ENCODE measurements at regions not wholly inside any gene's neighbourhood (a gene's known extent, or its start where the extent isn't known, plus 50 kb on each side); places are given as distances from the start of the nearest gene placed in this dataset.

- Histone ChIP-seq H3K4me3 (ENCODE audit: low read depth, low read length) (no peak overlapping the region), H3K4me1 (ENCODE audit: control insufficient read depth, insufficient read depth, low read length) (peaks cover 8% of the 10 kb centered on the region), H3K27me3 (ENCODE audit: control insufficient read depth, insufficient read depth, low read length) (no peaks in the 10 kb centered on the region), H3K9ac (ENCODE audit: low read depth, low read length) (no peak overlapping the region), H3K27ac (ENCODE audit: low read depth, low read length) (no peak overlapping the region), H3K9me3 (ENCODE audit: control insufficient read depth, insufficient read depth, low read length) (no peaks in the 10 kb centered on the region), H3K36me3 (ENCODE audit: control insufficient read depth, insufficient read depth, low read length) (no peaks in the 10 kb centered on the region)
These were observed 116.9 kb downstream of the KCTD12 start for GRCh38 chr13:76769271-76769791.

GRCh38 chr13:76768384-76768783 is 117.8 kb downstream of the KCTD12 start:
- no peak overlapping the region for H3K27ac ChIP-seq (ENCODE audit: low read depth, low read length)
- H3K9ac ChIP-seq (ENCODE audit: low read depth, low read length) = no peak overlapping the region
- no peaks in the 10 kb centered on the region for H3K27me3 ChIP-seq (ENCODE audit: control insufficient read depth, insufficient read depth, low read length)
- no peak overlapping the region for H3K4me3 ChIP-seq (ENCODE audit: low read depth, low read length)
- no peaks in the 10 kb centered on the region for H3K36me3 ChIP-seq (ENCODE audit: control insufficient read depth, insufficient read depth, low read length)
- H3K4me1 ChIP-seq (ENCODE audit: control insufficient read depth, insufficient read depth, low read length) = peaks cover 1% of the 10 kb centered on the region
- no peaks in the 10 kb centered on the region for H3K9me3 ChIP-seq (ENCODE audit: control insufficient read depth, insufficient read depth, low read length)

DNA sequence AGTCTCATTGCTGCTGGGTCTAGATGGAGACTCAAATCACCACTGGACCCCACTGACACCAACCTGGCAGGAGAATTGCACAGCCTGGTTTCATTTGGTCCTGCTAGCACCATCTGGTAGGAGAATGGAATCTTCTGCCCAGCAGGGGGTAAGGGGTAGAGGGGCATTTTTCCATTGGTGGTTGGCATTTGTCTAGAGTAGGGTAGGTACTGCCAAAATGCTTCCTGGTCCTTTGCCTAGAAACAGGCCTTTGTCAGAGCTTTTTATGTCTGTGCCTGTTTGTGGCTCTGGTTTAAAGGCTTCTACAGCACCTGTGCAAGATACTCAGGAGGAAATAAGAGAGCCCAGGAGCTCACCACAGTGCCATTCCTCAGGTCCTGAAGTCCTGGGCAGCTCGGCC is 121.3 kb downstream of the KCTD12 start:
- H3K4me3 ChIP-seq (ENCODE audit: low read depth, low read length) = no peak overlapping the region
- no peaks in the 10 kb centered on the region for H3K27me3 ChIP-seq (ENCODE audit: control insufficient read depth, insufficient read depth, low read length)
- peaks cover 3% of the 10 kb centered on the region; the same call in 1 of the 2 replicates for H3K4me1 ChIP-seq (ENCODE audit: control insufficient read depth, insufficient read depth, low read length)
- H3K36me3 ChIP-seq (ENCODE audit: control insufficient read depth, insufficient read depth, low read length) = no peaks in the 10 kb centered on the region
- no peak overlapping the region for H3K27ac ChIP-seq (ENCODE audit: low read depth, low read length)
- no peak overlapping the region for H3K9ac ChIP-seq (ENCODE audit: low read depth, low read length)
- no peaks in the 10 kb centered on the region for H3K9me3 ChIP-seq (ENCODE audit: control insufficient read depth, insufficient read depth, low read length)

DNA sequence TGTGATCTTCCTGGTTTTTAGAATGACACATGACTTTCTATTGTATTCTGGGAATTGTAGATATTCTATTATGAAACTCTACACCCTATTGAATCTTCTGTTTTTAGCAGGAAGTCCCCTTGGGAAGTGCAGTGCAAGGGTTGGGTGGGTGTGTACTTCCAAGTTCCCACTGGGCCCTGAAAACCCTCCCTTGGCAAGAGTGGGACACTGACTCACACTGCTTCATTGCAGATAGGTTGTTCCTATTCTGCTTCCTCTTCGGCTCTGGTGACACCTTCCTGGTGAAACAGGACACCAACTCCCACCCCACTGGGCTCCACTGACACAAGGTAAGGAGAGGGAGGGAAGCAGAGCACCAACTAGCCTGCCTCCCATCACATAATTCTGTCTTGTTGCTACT is 121.8 kb downstream of the KCTD12 start:
- Histone ChIP-seq H3K36me3 (ENCODE audit: control insufficient read depth, insufficient read depth, low read length) (no peaks in the 10 kb centered on the region), H3K4me1 (ENCODE audit: control insufficient read depth, insufficient read depth, low read length) (peaks cover 3% of the 10 kb centered on the region; the same call in 1 of the 2 replicates), H3K9me3 (ENCODE audit: control insufficient read depth, insufficient read depth, low read length) (no peaks in the 10 kb centered on the region), H3K9ac (ENCODE audit: low read depth, low read length) (no peak overlapping the region), H3K27ac (ENCODE audit: low read depth, low read length) (no peak overlapping the region), H3K27me3 (ENCODE audit: control insufficient read depth, insufficient read depth, low read length) (no peaks in the 10 kb centered on the region), H3K4me3 (ENCODE audit: low read depth, low read length) (no peak overlapping the region)

DNA sequence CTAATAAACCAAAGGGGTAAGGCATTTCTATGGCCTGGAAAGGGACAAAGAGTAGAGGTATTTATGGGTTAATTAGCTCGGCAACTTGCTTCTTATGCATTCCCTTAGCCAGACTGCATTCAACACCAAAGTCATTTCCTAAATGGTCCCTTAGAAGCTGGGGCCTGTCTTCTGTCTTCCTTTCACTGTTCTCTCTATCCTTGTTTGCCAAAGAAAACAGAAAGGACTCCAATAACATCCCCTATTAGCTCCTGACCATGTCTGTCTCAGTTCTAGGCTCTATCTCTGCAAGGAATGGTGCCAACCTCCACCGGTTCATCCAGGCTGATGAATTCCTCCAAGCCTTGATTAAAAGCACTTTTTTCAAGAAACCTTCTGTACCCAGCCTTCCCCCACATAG is 123.5 kb downstream of the KCTD12 start:
- H3K27me3 ChIP-seq (ENCODE audit: control insufficient read depth, insufficient read depth, low read length) = no peaks in the 10 kb centered on the region
- H3K36me3 ChIP-seq (ENCODE audit: control insufficient read depth, insufficient read depth, low read length) = no peaks in the 10 kb centered on the region
- H3K9me3 ChIP-seq (ENCODE audit: control insufficient read depth, insufficient read depth, low read length) = no peaks in the 10 kb centered on the region
- peaks cover 3% of the 10 kb centered on the region; the same call in 1 of the 2 replicates for H3K4me1 ChIP-seq (ENCODE audit: control insufficient read depth, insufficient read depth, low read length)
- H3K27ac ChIP-seq (ENCODE audit: low read depth, low read length) = no peak overlapping the region
- no peak overlapping the region for H3K9ac ChIP-seq (ENCODE audit: low read depth, low read length)
- H3K4me3 ChIP-seq (ENCODE audit: low read depth, low read length) = no peak overlapping the region

DNA sequence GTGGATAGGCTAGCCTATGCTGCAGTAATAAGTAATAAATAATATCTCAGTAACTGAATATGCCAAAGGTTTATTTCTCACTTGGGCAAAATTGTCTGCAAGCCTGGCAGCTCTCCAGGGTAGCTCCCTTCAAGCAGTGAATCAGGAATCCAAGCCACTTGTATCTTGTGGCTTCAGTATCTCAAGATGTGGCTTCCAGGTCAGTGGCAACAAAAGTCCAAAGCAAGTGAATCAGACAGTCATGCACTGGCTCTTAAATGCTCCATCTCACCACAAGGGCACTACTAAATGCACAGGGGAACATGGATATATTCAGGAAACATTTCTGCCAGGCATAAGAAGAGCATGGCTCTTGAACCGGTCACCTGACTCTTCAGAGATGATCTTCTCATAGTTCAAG is 126.3 kb downstream of the KCTD12 start:
- Histone ChIP-seq H3K4me3 (ENCODE audit: low read depth, low read length) (no peak overlapping the region), H3K27me3 (ENCODE audit: control insufficient read depth, insufficient read depth, low read length) (no peaks in the 10 kb centered on the region)

GRCh38 chr13:76758738-76759137 is 127.5 kb downstream of the KCTD12 start:
- Histone ChIP-seq H3K9me3 (ENCODE audit: control insufficient read depth, insufficient read depth, low read length) (no peaks in the 10 kb centered on the region), H3K27me3 (ENCODE audit: control insufficient read depth, insufficient read depth, low read length) (no peaks in the 10 kb centered on the region), H3K9ac (ENCODE audit: low read depth, low read length) (no peak overlapping the region), H3K4me3 (ENCODE audit: low read depth, low read length) (no peak overlapping the region), H3K36me3 (ENCODE audit: control insufficient read depth, insufficient read depth, low read length) (no peaks in the 10 kb centered on the region), H3K27ac (ENCODE audit: low read depth, low read length) (no peak overlapping the region), H3K4me1 (ENCODE audit: control insufficient read depth, insufficient read depth, low read length) (peaks cover 3% of the 10 kb centered on the region; the same call in 1 of the 2 replicates)

More for the DNA sequence above, 126.3 kb downstream of the KCTD12 start:
- Histone ChIP-seq H3K9me3 (ENCODE audit: control insufficient read depth, insufficient read depth, low read length) (no peaks in the 10 kb centered on the region), H3K9ac (ENCODE audit: low read depth, low read length) (no peak overlapping the region), H3K4me1 (ENCODE audit: control insufficient read depth, insufficient read depth, low read length) (peaks cover 3% of the 10 kb centered on the region; the same call in 1 of the 2 replicates), H3K36me3 (ENCODE audit: control insufficient read depth, insufficient read depth, low read length) (no peaks in the 10 kb centered on the region), H3K27ac (ENCODE audit: low read depth, low read length) (no peak overlapping the region)

GRCh38 chr13:76758257-76758656 is 127.9 kb downstream of the KCTD12 start:
- H3K27ac ChIP-seq (ENCODE audit: low read depth, low read length) = no peak overlapping the region
- H3K9ac ChIP-seq (ENCODE audit: low read depth, low read length) = no peak overlapping the region
- H3K9me3 ChIP-seq (ENCODE audit: control insufficient read depth, insufficient read depth, low read length) = no peaks in the 10 kb centered on the region
- H3K36me3 ChIP-seq (ENCODE audit: control insufficient read depth, insufficient read depth, low read length) = no peaks in the 10 kb centered on the region
- no peak overlapping the region for H3K4me3 ChIP-seq (ENCODE audit: low read depth, low read length)
- no peaks in the 10 kb centered on the region for H3K27me3 ChIP-seq (ENCODE audit: control insufficient read depth, insufficient read depth, low read length)
- H3K4me1 ChIP-seq (ENCODE audit: control insufficient read depth, insufficient read depth, low read length) = peaks cover 3% of the 10 kb centered on the region; the same call in 1 of the 2 replicates

GRCh38 chr13:76756451-76756850 is 129.8 kb downstream of the KCTD12 start:
- Histone ChIP-seq H3K36me3 (ENCODE audit: control insufficient read depth, insufficient read depth, low read length) (no peaks in the 10 kb centered on the region), H3K27ac (ENCODE audit: low read depth, low read length) (no peak overlapping the region), H3K9ac (ENCODE audit: low read depth, low read length) (no peak overlapping the region), H3K27me3 (ENCODE audit: control insufficient read depth, insufficient read depth, low read length) (no peaks in the 10 kb centered on the region), H3K4me1 (ENCODE audit: control insufficient read depth, insufficient read depth, low read length) (no peaks in the 10 kb centered on the region), H3K4me3 (ENCODE audit: low read depth, low read length) (no peak overlapping the region), H3K9me3 (ENCODE audit: control insufficient read depth, insufficient read depth, low read length) (no peaks in the 10 kb centered on the region)

GRCh38 chr13:76754414-76754813 is 131.8 kb downstream of the KCTD12 start:
- Histone ChIP-seq H3K9me3 (ENCODE audit: control insufficient read depth, insufficient read depth, low read length) (no peaks in the 10 kb centered on the region), H3K9ac (ENCODE audit: low read depth, low read length) (no peak overlapping the region), H3K4me3 (ENCODE audit: low read depth, low read length) (no peak overlapping the region), H3K27me3 (ENCODE audit: control insufficient read depth, insufficient read depth, low read length) (no peaks in the 10 kb centered on the region), H3K36me3 (ENCODE audit: control insufficient read depth, insufficient read depth, low read length) (no peaks in the 10 kb centered on the region), H3K27ac (ENCODE audit: low read depth, low read length) (no peak overlapping the region), H3K4me1 (ENCODE audit: control insufficient read depth, insufficient read depth, low read length) (no peaks in the 10 kb centered on the region)

DNA sequence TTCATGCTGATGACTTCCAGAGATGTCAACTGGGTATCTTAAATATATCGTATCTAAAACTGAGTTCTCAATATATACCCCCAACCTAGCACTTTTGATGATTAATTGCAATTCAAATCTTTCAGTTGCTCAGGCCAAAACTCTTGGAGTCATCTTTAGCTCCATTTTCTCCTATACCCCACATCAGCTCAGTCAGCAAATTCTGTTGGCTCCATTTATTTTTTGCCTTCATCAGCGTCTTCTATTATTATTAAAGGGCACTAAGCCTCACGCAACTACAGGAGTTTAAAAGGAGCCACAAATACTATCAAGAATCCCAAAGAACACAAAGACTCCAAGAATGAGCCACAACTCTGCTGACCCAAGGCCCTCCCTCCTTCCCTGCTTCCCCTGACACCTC is 134.9 kb downstream of the KCTD12 start:
- Histone ChIP-seq H3K9me3 (ENCODE audit: control insufficient read depth, insufficient read depth, low read length) (no peaks in the 10 kb centered on the region), H3K9ac (ENCODE audit: low read depth, low read length) (no peak overlapping the region), H3K27me3 (ENCODE audit: control insufficient read depth, insufficient read depth, low read length) (no peaks in the 10 kb centered on the region), H3K4me1 (ENCODE audit: control insufficient read depth, insufficient read depth, low read length) (no peaks in the 10 kb centered on the region), H3K4me3 (ENCODE audit: low read depth, low read length) (no peak overlapping the region), H3K27ac (ENCODE audit: low read depth, low read length) (no peak overlapping the region), H3K36me3 (ENCODE audit: control insufficient read depth, insufficient read depth, low read length) (no peaks in the 10 kb centered on the region)
